K562 (cell line): ENCODE measurements at regions not wholly inside any gene's neighbourhood (a gene's known extent, or its start where the extent isn't known, plus 50 kb on each side); places are given as distances from the start of the nearest gene placed in this dataset.

Source experiments
- ATAC-seq: fragments of 200-7000 bp; cut with Tn5 transposase; 3 replicates; pipeline ENCODE4 v1.9.1; 2020; ENCODE audit warnings: moderate library complexity
- BruUV-seq: library from RNA; stranded (reverse); fragments of 400-500 nt; replicated peaks from 2 replicates; lab custom pipeline; 2021; lab: Mats Ljungman, UMichigan
- CTCF ChIA-PET: fragments of 300-600 bp; formaldehyde crosslinking; extraction: SDS; loops from one replicate; lab custom pipeline; 2021; ENCODE audit warnings: low intra/inter-chr PET ratio; lab: Yijun Ruan, JAX
- POLR2A ChIA-PET: fragments of 300-600, 350-650 bp; sonication (Branson Sonifier 250); formaldehyde crosslinking; extraction: SDS; loops from one replicate; lab custom pipeline; 2021; ENCODE audit warnings: antibody characterized with exemption, inconsistent platforms; lab: Yijun Ruan, JAX
- DNase-seq, 4 experiments: peaks; one replicate each; pipeline versions ENCODE4 v3.0.0 to v3.0.0-alpha.2; 2011 to 2018; ENCODE audit warnings: low spot score in 3 of 4, mixed read lengths in 3 of 4; ENCODE audit errors: extremely low read depth in 1 of 4
- FAIRE-seq: peaks from 2 replicates; lab custom pipeline; 2011; peaks lifted over from hg19 to GRCh38; lab: Jason Lieb, UNC
- H2AFZ ChIP-seq: 2 replicates; pipeline ENCODE4 v1.6.0; 2011; ENCODE audit warnings: low read depth, low read length, control low read depth, inconsistent platforms
- H3K27ac ChIP-seq: fragments of 200-600 bp; 3 replicates; pipeline ENCODE4 v1.8.0; 2011; ENCODE audit warnings: low read depth, mild to moderate bottlenecking, control low read depth, inconsistent platforms, low read length, moderate library complexity, mixed read lengths; ENCODE audit errors: extremely low read depth
- H3K27me3 ChIP-seq, 2 experiments: fragments of 300-600 bp in 1 of 2; 2 replicates in 1 of 2; 3 replicates in 1 of 2; pipeline versions ENCODE4 v1.6.0 to v1.8.0; 2011; ENCODE audit warnings: inconsistent platforms in 2 of 2, low read length in 2 of 2, mild to moderate bottlenecking in 1 of 2, mixed read lengths in 1 of 2, moderate library complexity in 1 of 2; ENCODE audit not compliant: control insufficient read depth in 2 of 2, insufficient read depth in 2 of 2
- H3K36me3 ChIP-seq: fragments of 300-600 bp; 3 replicates; pipeline ENCODE4 v1.8.0; 2011; ENCODE audit warnings: mild to moderate bottlenecking, low read length, inconsistent platforms; ENCODE audit not compliant: control insufficient read depth, insufficient read depth
- H3K4me1 ChIP-seq, 2 experiments: fragments of 200-600 bp in 1 of 2; replicated peaks in 1 of 2; 2 replicates in 1 of 2; 3 replicates in 1 of 2; pipeline versions ENCODE4 v1.5.1 to v1.8.0; 2011; ENCODE audit warnings: inconsistent platforms in 2 of 2, low read length in 2 of 2, mild to moderate bottlenecking in 1 of 2, mixed read lengths in 1 of 2, moderate library complexity in 1 of 2; ENCODE audit not compliant: control insufficient read depth in 2 of 2, insufficient read depth in 2 of 2
- H3K4me2 ChIP-seq: 2 replicates; pipeline ENCODE4 v1.6.1; 2011; ENCODE audit warnings: low read length, control low read depth, inconsistent platforms, mixed read lengths; ENCODE audit not compliant: insufficient read depth
- H3K4me3 ChIP-seq: fragments of 200-600 bp; sonication (generic), shearing (Covaris generic); 2 replicates; pipeline ENCODE4 v1.5.1; 2016; ENCODE audit warnings: control low read depth, inconsistent platforms
- H3K79me2 ChIP-seq: fragments of 200-600 bp; 3 replicates; pipeline ENCODE4 v1.8.0; 2011; ENCODE audit warnings: low read length, inconsistent platforms; ENCODE audit not compliant: control insufficient read depth, insufficient read depth
- H3K9ac ChIP-seq, 2 experiments: 2 replicates each; pipeline versions ENCODE4 v1.6.0 to v1.6.1; 2011; ENCODE audit warnings: low read depth in 2 of 2, low read length in 2 of 2, control low read depth in 1 of 2, inconsistent platforms in 1 of 2, mild to moderate bottlenecking in 1 of 2, mixed read lengths in 1 of 2; ENCODE audit not compliant: insufficient read depth in 1 of 2
- H3K9me1 ChIP-seq: one replicate; pipeline ENCODE4 v1.6.0; 2011; ENCODE audit warnings: inconsistent platforms, mild to moderate bottlenecking, low read length, moderate library complexity; ENCODE audit not compliant: control insufficient read depth, insufficient read depth
- H3K9me3 ChIP-seq: replicated peaks from 2 replicates; pipeline ENCODE4 v1.5.1; 2011; ENCODE audit warnings: low read depth, low read length, inconsistent platforms; ENCODE audit not compliant: control insufficient read depth, insufficient read depth
- H4K20me1 ChIP-seq: replicated peaks from 2 replicates; pipeline ENCODE4 v1.6.1; 2011; ENCODE audit warnings: low read length, inconsistent platforms, mixed read lengths; ENCODE audit not compliant: control insufficient read depth, insufficient read depth
- BDP1 ChIP-seq: IDR thresholded peaks from 3 replicates; pipeline ENCODE4 v1.6.1; 2011; ENCODE audit not compliant: insufficient read length, insufficient read depth
- CHD4 ChIP-seq: fragments of 200-600 bp; sonication (generic); IDR thresholded peaks from 3 replicates; pipeline ENCODE4 v1.6.1; 2012; ENCODE audit warnings: low read depth, mild to moderate bottlenecking, mixed read lengths, low read length, inconsistent platforms; ENCODE audit not compliant: insufficient read depth, insufficient replicate concordance, poor library complexity, severe bottlenecking
- GTF2F1 ChIP-seq: IDR thresholded peaks from 2 replicates; pipeline ENCODE4 v1.6.1; 2011; ENCODE audit warnings: low read depth, low read length, improper control_type of control experiment
- HES1 ChIP-seq: fragments of 450-650 bp; IDR thresholded peaks from 2 replicates; pipeline ENCODE4 v1.6.1; 2016; ENCODE audit warnings: low read depth, mild to moderate bottlenecking, moderate library complexity
- MXI1 ChIP-seq: IDR thresholded peaks from 2 replicates; pipeline ENCODE4 v1.6.1; 2011; ENCODE audit warnings: low read depth, mild to moderate bottlenecking, improper control_type of control experiment, low read length
- RBM15 ChIP-seq: fragments of 200-400 bp; formaldehyde crosslinking; IDR thresholded peaks from 2 replicates; pipeline ENCODE4 v1.6.1; 2018; ENCODE audit warnings: mild to moderate bottlenecking, low read length, moderate library complexity; ENCODE audit not compliant: insufficient read depth
- SLC30A9 ChIP-seq: fragments of 250-450 bp; sonication (Bioruptor Pico); IDR thresholded peaks from 2 replicates; pipeline ENCODE4 v1.8.0; 2022; ENCODE audit warnings: mild to moderate bottlenecking, moderate library complexity
- ZFP30 ChIP-seq: fragments of 250-450 bp; sonication (Bioruptor Pico); IDR thresholded peaks from 2 replicates; pipeline ENCODE4 v1.8.0; 2022; ENCODE audit warnings: moderate library complexity, mild to moderate bottlenecking, inconsistent platforms, borderline replicate concordance
- ZZZ3 ChIP-seq: fragments of 450-650 bp; IDR thresholded peaks from 2 replicates; pipeline ENCODE4 v1.6.1; 2016; ENCODE audit warnings: antibody characterized with exemption, mild to moderate bottlenecking, moderate library complexity
- WGBS: fragments of 100-300 bp; shearing (Covaris generic); methylation state at CpG from one replicate; pipeline ENCODE4 v1.1.6; 2016; ENCODE audit warnings: low coverage, mixed read lengths; ENCODE audit not compliant: insufficient coverage; ENCODE audit errors: missing lambda C conversion rate; 5-methylcytosine and 5-hydroxymethylcytosine counted together
- in situ Hi-C: fragments of 300-500 bp; cut with MboI; formaldehyde crosslinking; loops from 4 replicates; pipeline ENCODE4 v1.15.0; 2018; ENCODE audit warnings: inconsistent platforms, mixed read lengths
- intact Hi-C: fragments of 100-400 bp; cut with micrococcal nuclease; formaldehyde crosslinking; loops from 2 replicates; pipeline ENCODE4 v1.14.2; 2022
- TF ChIP-seq, protein P1 (sequence below): fragments of 450-650 bp; conservative IDR thresholded peaks from 2 replicates; pipeline ENCODE4 v1.6.1; 2016; ENCODE audit warnings: missing genetic modification characterization, low read depth, mild to moderate bottlenecking, control low read depth, missing compliant biosample characterization
- TF ChIP-seq, protein P2 (sequence below): fragments of 250-450 bp; sonication (Bioruptor Pico); IDR thresholded peaks from 2 replicates; pipeline ENCODE4 v1.8.0; 2021; ENCODE audit warnings: mild to moderate bottlenecking, moderate library complexity

DNA sequence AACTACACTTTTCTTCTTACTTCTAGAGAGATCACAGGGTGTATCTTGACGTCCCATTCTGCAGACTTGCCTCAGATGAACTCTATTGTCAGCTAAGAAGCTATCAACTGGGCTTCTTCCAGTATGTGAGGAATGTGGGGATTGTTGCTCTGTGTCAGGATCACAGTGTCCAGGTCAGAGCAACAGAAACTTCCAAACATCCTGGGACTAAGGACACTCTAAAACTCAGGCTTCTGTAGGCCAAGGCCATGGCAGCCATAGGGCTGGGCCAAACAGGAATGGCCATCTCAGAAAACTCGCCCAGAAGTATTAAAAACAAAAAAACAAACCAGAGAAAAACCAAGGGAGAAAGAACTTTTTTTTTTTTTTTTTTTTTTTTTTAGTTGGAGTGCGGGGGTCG lies 210.0 kb upstream of the CLINT1 start:
- intact Hi-C loops (loop anchor here (5.0 kb wide), 1 partner anchor 57 kb away; no protein-coding TSS in a partner anchor), in situ Hi-C loops (no loop called here)
- DNase-seq (no peak), FAIRE-seq (no peak), ATAC-seq (no peak)
- H3K27me3 ChIP-seq = no peaks in the 10 kb centered on the region
- no peak for TF ChIP-seq CHD4
- no peaks in the 10 kb centered on the region for H3K9me1 ChIP-seq
- H2AFZ ChIP-seq = no peak overlapping the region
- 0% methylated on average over 4 of the region's 4 CpGs for WGBS
- no peak overlapping the region for H3K4me2 ChIP-seq
- no peak overlapping the region for H3K4me3 ChIP-seq
- no peaks in the 10 kb centered on the region for H3K4me1 ChIP-seq
- H3K9ac ChIP-seq = no peak overlapping the region
- POLR2A ChIA-PET = no interaction called here
- H4K20me1 ChIP-seq = no peaks in the 10 kb centered on the region
- no TSS peak for BruUV-seq
- no peak overlapping the region for H3K27ac ChIP-seq
- CTCF ChIA-PET = no interaction called here
- H3K79me2 ChIP-seq = no peaks in the 10 kb centered on the region
- H3K9me3 ChIP-seq = no peaks in the 10 kb centered on the region
- H3K36me3 ChIP-seq = no peaks in the 10 kb centered on the region

DNA sequence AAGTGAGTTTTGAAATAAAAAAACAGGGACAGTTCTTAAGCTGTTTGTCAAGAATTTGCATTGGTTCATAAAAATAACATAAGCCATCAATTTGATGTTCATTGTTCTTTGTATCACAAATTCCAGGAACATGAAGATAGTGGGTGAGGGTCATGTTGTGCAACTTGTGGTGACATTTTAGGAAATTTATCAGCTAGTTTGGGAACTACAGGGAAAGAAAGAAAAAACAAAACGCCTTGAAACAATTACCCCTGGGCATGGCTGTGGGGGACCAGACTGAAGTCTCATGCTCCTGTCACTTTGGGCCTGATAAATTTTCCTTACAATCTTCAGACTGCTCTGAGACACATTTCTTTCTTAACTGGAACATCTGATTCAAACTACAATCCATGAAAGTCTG lies 207.1 kb upstream of the CLINT1 start:
- no TSS peak for BruUV-seq
- no peak for ATAC-seq

More for the DNA sequence above, 207.1 kb upstream of the CLINT1 start:
- no peak for TF ChIP-seq BDP1
- TF ChIP-seq, protein P1, sequence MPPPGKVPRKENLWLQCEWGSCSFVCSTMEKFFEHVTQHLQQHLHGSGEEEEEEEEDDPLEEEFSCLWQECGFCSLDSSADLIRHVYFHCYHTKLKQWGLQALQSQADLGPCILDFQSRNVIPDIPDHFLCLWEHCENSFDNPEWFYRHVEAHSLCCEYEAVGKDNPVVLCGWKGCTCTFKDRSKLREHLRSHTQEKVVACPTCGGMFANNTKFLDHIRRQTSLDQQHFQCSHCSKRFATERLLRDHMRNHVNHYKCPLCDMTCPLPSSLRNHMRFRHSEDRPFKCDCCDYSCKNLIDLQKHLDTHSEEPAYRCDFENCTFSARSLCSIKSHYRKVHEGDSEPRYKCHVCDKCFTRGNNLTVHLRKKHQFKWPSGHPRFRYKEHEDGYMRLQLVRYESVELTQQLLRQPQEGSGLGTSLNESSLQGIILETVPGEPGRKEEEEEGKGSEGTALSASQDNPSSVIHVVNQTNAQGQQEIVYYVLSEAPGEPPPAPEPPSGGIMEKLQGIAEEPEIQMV (tag) = no peak
- TF ChIP-seq, protein P2, sequence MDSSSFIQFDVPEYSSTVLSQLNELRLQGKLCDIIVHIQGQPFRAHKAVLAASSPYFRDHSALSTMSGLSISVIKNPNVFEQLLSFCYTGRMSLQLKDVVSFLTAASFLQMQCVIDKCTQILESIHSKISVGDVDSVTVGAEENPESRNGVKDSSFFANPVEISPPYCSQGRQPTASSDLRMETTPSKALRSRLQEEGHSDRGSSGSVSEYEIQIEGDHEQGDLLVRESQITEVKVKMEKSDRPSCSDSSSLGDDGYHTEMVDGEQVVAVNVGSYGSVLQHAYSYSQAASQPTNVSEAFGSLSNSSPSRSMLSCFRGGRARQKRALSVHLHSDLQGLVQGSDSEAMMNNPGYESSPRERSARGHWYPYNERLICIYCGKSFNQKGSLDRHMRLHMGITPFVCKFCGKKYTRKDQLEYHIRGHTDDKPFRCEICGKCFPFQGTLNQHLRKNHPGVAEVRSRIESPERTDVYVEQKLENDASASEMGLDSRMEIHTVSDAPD (CRISPR knock-in tag) = no peak
- TF ChIP-seq SLC30A9 (CRISPR knock-in tag) = no peak
- TF ChIP-seq RBM15 = no peak
- no peak for TF ChIP-seq ZZZ3
- TF ChIP-seq MXI1 = no peak
- no peak for TF ChIP-seq HES1
- TF ChIP-seq GTF2F1 = no peak
- TF ChIP-seq ZFP30 (CRISPR knock-in tag) = no peak
- Histone ChIP-seq H3K4me3 (no peak overlapping the region), H3K27ac (no peak overlapping the region), H3K27me3 (no peaks in the 10 kb centered on the region), H3K9me3 (no peaks in the 10 kb centered on the region), H3K9ac (no peak overlapping the region), H3K36me3 (no peaks in the 10 kb centered on the region), H3K9me1 (no peaks in the 10 kb centered on the region), H3K4me2 (no peak overlapping the region), H3K4me1 (no peaks in the 10 kb centered on the region), H2AFZ (no peak overlapping the region), H4K20me1 (no peaks in the 10 kb centered on the region), H3K79me2 (no peaks in the 10 kb centered on the region)
- intact Hi-C loops = loop anchor here (5.0 kb wide), 1 partner anchor 54 kb away; no protein-coding TSS in a partner anchor
- ChIA-PET CTCF (no interaction called here), POLR2A (interaction anchor here (0.7 kb wide), 1 partner anchor 9 kb away, joined by 5 read pairs; no protein-coding TSS in a partner anchor)
- 0% methylated on average over 1 of the region's 1 CpG for WGBS
- in situ Hi-C loops = no loop called here
- FAIRE-seq (no peak), DNase-seq (no peak)
